IPS DF 19.7 (cell line): ENCODE measurements at regions not wholly inside any gene's neighbourhood (a gene's known extent, or its start where the extent isn't known, plus 50 kb on each side); places are given as distances from the start of the nearest gene placed in this dataset.
"Not testable (repeated sequence)": the region's sequence is repeated elsewhere in the genome, so short reads cannot be mapped to it uniquely, and the experiment has no call there.

Experiments used
- DNase-seq: peaks from one replicate; pipeline ENCODE4 v3.0.0-alpha.2; 2013; ENCODE audit warnings: low read depth, low spot score

DNA sequence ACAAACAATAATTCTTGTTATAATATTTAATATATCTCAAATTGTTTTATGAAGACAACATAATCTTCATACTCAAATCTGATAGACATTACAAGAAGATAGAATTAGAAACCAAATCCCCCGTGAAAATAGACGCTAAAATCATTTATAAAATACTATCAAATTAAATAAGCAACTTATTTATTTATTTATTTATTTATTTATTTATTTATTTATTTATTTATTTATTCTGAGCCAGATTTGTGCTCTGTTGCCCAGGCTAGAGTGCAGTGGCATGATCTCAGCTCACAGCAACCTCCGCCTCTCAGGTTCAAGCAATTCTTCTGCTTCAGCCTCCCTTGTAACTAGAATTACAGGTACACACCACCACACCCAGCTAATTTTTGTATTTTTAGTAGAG, 294.9 kb upstream of the MAGEC2 start:
- DNase-seq = no peak

GRCh38 chrX:142483965-142484364, 278.9 kb upstream of the MAGEC2 start:
- no peak for DNase-seq

GRCh38 chrX:142446349-142446748, 241.3 kb upstream of the MAGEC2 start:
- DNase-seq = no peak

- DNase-seq = no peak
These were observed 223.8 kb upstream of the MAGEC2 start for GRCh38 chrX:142428916-142429315.

- not testable (repeated sequence) for DNase-seq
These were observed 185.9 kb upstream of the MAGEC2 start for GRCh38 chrX:142390998-142391397.

GRCh38 chrX:142363501-142363900, 158.4 kb upstream of the MAGEC2 start:
- DNase-seq = no peak

DNA sequence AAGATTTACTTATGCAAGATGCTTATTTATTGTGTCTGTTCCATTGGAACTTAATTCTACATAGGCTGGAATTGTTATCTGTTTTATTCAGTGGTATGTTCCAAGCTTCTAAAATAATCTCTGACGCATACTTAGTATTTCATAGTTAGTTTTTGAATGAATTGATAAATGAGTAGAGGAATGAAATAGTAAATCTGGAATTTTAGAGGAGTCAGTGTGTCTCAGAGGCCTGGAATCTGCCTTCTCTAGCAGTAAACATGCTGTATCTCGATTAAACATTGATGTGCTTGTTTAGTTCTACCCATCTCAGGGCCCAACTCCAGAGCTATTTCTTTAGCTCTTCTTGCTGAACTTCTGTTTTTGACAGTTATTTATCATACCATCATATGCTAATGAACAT, 154.2 kb upstream of the MAGEC2 start:
- DNase-seq = no peak

- no peak for DNase-seq
These were observed 122.1 kb upstream of the MAGEC2 start for GRCh38 chrX:142327182-142327581.

GRCh38 chrX:142312591-142312990, 107.5 kb upstream of the MAGEC2 start:
- no peak for DNase-seq

GRCh38 chrX:142299406-142299805, 94.3 kb upstream of the MAGEC2 start:
- DNase-seq = no peak

DNA sequence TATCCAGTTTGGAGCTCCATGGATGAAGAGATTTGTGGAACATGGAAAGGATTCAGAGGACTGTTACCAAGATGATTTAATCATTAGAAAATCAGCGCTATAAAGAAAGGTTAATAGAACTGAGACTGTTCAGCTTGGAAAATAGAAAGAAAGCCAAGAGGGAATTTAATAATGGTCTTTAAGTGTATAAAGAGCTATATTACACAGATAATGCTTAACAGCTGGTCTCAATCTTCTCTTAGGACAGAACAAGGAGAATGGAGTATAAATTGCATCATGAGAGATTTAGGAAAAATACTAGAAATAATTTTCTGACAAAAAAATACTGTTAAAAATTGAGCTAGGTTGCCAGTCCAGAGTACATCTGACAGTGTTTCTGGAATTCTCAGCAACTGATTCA, 91.3 kb upstream of the MAGEC2 start:
- no peak for DNase-seq

GRCh38 chrX:142295190-142295589, 90.1 kb upstream of the MAGEC2 start:
- no peak for DNase-seq

DNA sequence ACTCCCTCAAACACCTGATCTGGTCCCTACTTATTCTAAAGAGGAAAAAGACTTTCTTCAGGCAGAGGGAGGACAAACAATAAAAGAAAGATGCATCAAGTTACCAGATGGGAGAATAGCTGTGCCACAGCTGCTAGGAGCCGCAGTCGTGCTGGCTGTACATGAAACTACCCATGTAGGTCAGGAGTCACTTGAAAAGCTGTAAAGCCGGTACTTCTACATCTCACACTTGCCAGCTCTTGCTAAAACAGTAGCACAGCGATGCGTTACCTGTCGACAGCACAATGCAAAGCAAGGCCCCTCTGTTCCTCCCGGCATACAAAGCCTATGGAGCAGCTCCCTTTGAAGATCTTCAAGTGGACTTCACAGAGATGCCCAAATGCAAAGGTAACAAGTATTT, 65.1 kb upstream of the MAGEC2 start:
- not testable (repeated sequence) for DNase-seq

DNA sequence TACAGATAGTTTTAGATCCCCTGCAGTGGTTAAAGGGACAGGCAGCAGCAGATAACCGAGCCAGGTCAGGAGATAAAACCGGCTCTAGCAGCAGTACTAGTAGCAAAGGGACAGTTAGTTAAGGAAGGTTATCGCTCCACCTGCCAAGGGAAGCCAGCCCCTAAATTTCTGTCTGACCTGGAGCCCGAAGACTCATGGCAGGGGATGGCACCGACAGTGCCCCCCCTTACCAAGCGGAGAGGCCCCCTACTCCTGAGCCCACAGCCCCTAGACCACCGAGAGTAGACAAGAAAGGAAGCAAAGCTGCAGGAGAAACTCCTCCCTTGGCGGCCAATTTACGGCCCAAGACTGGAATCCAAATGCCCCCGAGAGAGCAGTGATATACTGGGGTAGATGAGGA, 61.3 kb upstream of the MAGEC2 start:
- no peak for DNase-seq

- not testable (repeated sequence) for DNase-seq
These were observed 60.5 kb upstream of the MAGEC2 start for GRCh38 chrX:142265549-142265948.

DNA sequence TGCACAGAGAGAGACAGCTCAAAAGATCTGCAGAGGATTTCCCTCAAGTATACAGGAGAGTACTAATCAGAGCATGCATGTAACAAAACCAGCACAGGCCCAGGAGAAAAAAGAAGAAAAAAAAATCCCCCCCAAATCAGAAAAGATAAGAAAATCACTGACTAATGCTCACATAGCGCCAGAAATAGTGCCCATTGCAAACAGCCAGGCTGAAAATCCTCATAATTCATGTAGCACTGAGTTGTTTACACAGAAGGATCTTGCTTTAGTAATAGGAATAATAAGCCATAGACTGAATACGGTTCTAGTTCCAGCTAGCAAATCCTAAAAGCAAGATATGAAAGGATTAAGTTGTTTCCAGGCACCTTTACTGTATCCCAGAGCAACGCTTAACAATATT, 51.8 kb upstream of the MAGEC2 start:
- DNase-seq = no peak
